KMS-11 (cell line): ENCODE measurements at regions not wholly inside any gene's neighbourhood (a gene's known extent, or its start where the extent isn't known, plus 50 kb on each side); places are given as distances from the start of the nearest gene placed in this dataset.

Source experiments
- H2AFZ ChIP-seq: fragments of 200-600 bp; sonication (generic); 2 replicates; pipeline ENCODE4 v1.6.1; 2016; ENCODE audit warnings: antibody characterized with exemption, mixed run types, low read depth
- H3K27ac ChIP-seq: fragments of 200-600 bp; sonication (generic); 2 replicates; pipeline ENCODE4 v1.6.1; 2016; ENCODE audit warnings: mild to moderate bottlenecking, mixed run types
- H3K27me3 ChIP-seq: fragments of 200-600 bp; sonication (generic); 2 replicates; pipeline ENCODE4 v1.6.1; 2017; ENCODE audit warnings: mild to moderate bottlenecking, low read depth, mixed run types, moderate library complexity; ENCODE audit not compliant: insufficient read depth
- H3K36me3 ChIP-seq: fragments of 200-600 bp; sonication (generic); 2 replicates; pipeline ENCODE4 v1.6.1; 2017; ENCODE audit warnings: mild to moderate bottlenecking, mixed run types; ENCODE audit not compliant: insufficient read depth
- H3K4me1 ChIP-seq: fragments of 200-600 bp; sonication (generic); 2 replicates; pipeline ENCODE4 v1.6.1; 2016; ENCODE audit warnings: mild to moderate bottlenecking, low read depth, mixed run types; ENCODE audit not compliant: poor library complexity, severe bottlenecking
- H3K4me2 ChIP-seq: fragments of 200-600 bp; sonication (generic); 2 replicates; pipeline ENCODE4 v1.7.0; 2016; ENCODE audit warnings: mild to moderate bottlenecking, mixed run types
- H3K4me3 ChIP-seq: fragments of 200-600 bp; sonication (generic); IDR thresholded peaks from 2 replicates; pipeline ENCODE4 v1.6.1; 2017; ENCODE audit warnings: low read depth, low read length, mixed read lengths; ENCODE audit not compliant: insufficient read depth
- H3K79me2 ChIP-seq: fragments of 200-600 bp; sonication (generic); 2 replicates; pipeline ENCODE4 v1.6.1; 2016; ENCODE audit warnings: low read depth, mixed run types; ENCODE audit not compliant: insufficient read depth
- H3K9ac ChIP-seq: fragments of 200-600 bp; sonication (generic); 2 replicates; pipeline ENCODE4 v1.6.1; 2016; ENCODE audit warnings: mild to moderate bottlenecking, mixed run types
- H4K20me1 ChIP-seq: fragments of 200-600 bp; sonication (generic); 2 replicates; pipeline ENCODE4 v1.6.1; 2016; ENCODE audit warnings: mild to moderate bottlenecking, mixed run types; ENCODE audit not compliant: insufficient read depth
- TF ChIP-seq, protein P1 (sequence below): fragments of 200-600 bp; sonication (generic); conservative IDR thresholded peaks from 2 replicates; pipeline ENCODE4 v1.6.1; 2017; ENCODE audit warnings: low read depth, mild to moderate bottlenecking, antibody characterized with exemption, low read length, moderate library complexity, mixed read lengths

DNA sequence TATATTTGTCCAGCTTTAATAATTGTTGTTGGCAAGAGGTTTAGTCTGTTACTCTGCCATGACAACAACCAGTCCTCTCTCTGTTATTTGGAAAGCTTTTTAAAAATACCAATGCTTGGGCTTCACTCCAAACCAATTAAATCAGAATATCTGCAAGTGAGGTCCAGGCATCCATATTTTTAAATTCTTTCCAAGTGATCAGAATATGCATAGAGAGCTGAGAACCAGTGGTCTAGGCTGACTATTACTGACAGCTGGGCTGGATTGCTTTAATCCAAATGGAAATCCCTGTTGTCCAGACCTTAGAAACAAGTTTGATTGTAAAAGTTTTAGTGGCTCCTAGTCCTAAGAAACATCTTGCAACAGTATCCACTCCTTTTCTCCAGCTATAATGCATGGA lies 1059.7 kb upstream of the ACVR2A start:
- no peak overlapping the region for H3K9ac ChIP-seq
- H3K4me3 ChIP-seq: no peak overlapping the region
- H3K27me3 ChIP-seq: no peaks in the 10 kb centered on the region
- H3K79me2 ChIP-seq: no peaks in the 10 kb centered on the region
- H3K27ac ChIP-seq: no peak overlapping the region
- no peaks in the 10 kb centered on the region for H3K36me3 ChIP-seq
- H2AFZ ChIP-seq: no peak overlapping the region
- TF ChIP-seq, protein P1, sequence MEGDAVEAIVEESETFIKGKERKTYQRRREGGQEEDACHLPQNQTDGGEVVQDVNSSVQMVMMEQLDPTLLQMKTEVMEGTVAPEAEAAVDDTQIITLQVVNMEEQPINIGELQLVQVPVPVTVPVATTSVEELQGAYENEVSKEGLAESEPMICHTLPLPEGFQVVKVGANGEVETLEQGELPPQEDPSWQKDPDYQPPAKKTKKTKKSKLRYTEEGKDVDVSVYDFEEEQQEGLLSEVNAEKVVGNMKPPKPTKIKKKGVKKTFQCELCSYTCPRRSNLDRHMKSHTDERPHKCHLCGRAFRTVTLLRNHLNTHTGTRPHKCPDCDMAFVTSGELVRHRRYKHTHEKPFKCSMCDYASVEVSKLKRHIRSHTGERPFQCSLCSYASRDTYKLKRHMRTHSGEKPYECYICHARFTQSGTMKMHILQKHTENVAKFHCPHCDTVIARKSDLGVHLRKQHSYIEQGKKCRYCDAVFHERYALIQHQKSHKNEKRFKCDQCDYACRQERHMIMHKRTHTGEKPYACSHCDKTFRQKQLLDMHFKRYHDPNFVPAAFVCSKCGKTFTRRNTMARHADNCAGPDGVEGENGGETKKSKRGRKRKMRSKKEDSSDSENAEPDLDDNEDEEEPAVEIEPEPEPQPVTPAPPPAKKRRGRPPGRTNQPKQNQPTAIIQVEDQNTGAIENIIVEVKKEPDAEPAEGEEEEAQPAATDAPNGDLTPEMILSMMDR: no peak
- no peaks in the 10 kb centered on the region for H3K4me1 ChIP-seq
- H4K20me1 ChIP-seq: no peaks in the 10 kb centered on the region
- no peak overlapping the region for H3K4me2 ChIP-seq

DNA sequence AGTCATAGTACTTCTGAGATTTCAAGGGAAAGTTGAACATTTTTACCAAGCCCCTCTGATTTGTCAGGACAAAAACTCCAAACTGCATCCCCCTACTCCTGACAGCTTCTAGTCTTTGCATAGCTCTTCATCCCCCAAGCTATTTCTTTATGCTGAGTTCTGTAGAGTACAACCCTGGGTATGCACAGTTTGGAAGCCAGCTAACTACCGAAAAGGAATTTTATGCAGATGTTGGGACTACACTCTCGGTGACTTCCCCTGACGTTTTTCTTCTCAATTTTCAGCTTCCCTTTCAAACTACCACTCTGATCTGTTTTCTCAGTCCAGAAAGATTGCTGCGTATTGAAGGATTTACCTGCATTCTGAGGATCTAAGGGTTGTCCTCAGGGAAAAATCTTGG lies 1060.2 kb upstream of the ACVR2A start:
- Histone ChIP-seq H3K4me1 (no peaks in the 10 kb centered on the region), H3K79me2 (no peaks in the 10 kb centered on the region), H3K9ac (no peak overlapping the region), H3K36me3 (no peaks in the 10 kb centered on the region), H3K4me3 (no peak overlapping the region), H4K20me1 (no peaks in the 10 kb centered on the region), H3K27ac (no peak overlapping the region), H3K27me3 (no peaks in the 10 kb centered on the region), H2AFZ (no peak overlapping the region), H3K4me2 (no peak overlapping the region)
- TF ChIP-seq, protein P1: no peak

DNA sequence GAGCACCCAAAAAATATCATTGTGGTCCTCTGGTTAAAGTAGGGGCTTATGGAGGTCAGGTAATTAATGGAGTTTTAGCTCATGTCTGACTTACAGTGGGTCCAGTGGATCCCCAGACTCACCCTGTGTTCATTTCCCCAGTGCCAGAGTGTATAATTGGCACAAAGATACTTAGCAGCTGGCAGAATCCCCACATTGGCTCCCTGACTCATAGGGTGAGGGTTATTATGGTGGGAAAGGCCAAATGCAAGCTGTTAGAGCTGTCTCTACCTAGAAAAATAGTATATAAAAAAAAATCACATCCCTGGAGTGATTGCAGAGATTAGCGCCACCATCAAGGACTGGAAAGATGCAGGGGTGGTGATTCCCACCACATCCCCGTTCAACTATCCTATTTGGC lies 1067.6 kb upstream of the ACVR2A start:
- Histone ChIP-seq H3K79me2 (no peaks in the 10 kb centered on the region), H2AFZ (no peak overlapping the region), H3K27ac (no peak overlapping the region), H3K4me3 (no peak overlapping the region), H3K9ac (no peak overlapping the region), H3K4me2 (no peak overlapping the region), H4K20me1 (no peaks in the 10 kb centered on the region), H3K36me3 (no peaks in the 10 kb centered on the region), H3K4me1 (no peaks in the 10 kb centered on the region), H3K27me3 (no peaks in the 10 kb centered on the region)
- TF ChIP-seq, protein P1: no peak

DNA sequence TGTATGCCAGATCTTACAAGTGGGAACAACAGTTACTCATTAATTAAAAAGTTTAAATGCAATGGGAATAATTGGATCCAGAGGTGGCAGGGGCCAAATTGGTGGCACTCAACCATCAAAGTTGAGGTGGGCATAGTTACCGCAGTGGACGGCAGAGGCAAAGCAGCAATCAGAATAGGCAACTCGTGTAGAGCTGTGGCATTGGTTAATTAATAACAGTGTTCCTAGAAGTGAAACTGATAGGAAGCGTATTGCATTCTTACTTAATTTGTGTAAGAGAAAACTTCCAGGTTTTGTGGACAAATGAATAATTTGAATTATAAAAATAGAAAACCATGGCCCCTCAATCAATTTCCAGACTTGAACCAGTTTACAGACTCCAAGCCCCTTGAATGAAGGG lies 1068.2 kb upstream of the ACVR2A start:
- TF ChIP-seq, protein P1: no peak
- no peak overlapping the region for H3K4me2 ChIP-seq

More for the DNA sequence above, 1068.2 kb upstream of the ACVR2A start:
- H3K9ac ChIP-seq: no peak overlapping the region
- H4K20me1 ChIP-seq: no peaks in the 10 kb centered on the region
- no peaks in the 10 kb centered on the region for H3K4me1 ChIP-seq
- no peak overlapping the region for H3K4me3 ChIP-seq
- H3K27ac ChIP-seq: no peak overlapping the region
- no peaks in the 10 kb centered on the region for H3K79me2 ChIP-seq
- H3K27me3 ChIP-seq: no peaks in the 10 kb centered on the region
- no peak overlapping the region for H2AFZ ChIP-seq
- H3K36me3 ChIP-seq: no peaks in the 10 kb centered on the region
